Hematopoietic multipotent progenitor cell treated with erythropoietin and hydrocortisone succinate and interleukin-3 and kit ligand, for 4 days (in vitro differentiated cells): ENCODE measurements at regions not wholly inside any gene's neighbourhood (a gene's known extent, or its start where the extent isn't known, plus 50 kb on each side); places are given as distances from the start of the nearest gene placed in this dataset.

Source experiments
- DNase-seq: peaks from one replicate; pipeline ENCODE4 v3.0.0-alpha.2; 2015

GRCh38 chr11:45037434-45038005 lies 86.8 kb upstream of the TP53I11 start:
- no peak for DNase-seq

GRCh38 chr11:45038923-45039322 lies 88.2 kb upstream of the TP53I11 start:
- DNase-seq: no peak

GRCh38 chr11:45041596-45041995 lies 90.9 kb upstream of the TP53I11 start:
- no peak for DNase-seq

GRCh38 chr11:45042560-45042959 lies 91.9 kb upstream of the TP53I11 start:
- DNase-seq: no peak

- DNase-seq: no peak
Measured at GRCh38 chr11:45043755-45044475, 93.2 kb upstream of the TP53I11 start.

GRCh38 chr11:45045683-45046471 lies 95.2 kb upstream of the TP53I11 start:
- DNase-seq: peak; percentile 50

GRCh38 chr11:45048313-45048841 lies 97.7 kb upstream of the TP53I11 start:
- peak; percentile 24 for DNase-seq

GRCh38 chr11:45048870-45049691 lies 97.4 kb upstream of the PRDM11 start:
- peak; percentile 68 for DNase-seq

GRCh38 chr11:45050111-45050510 lies 96.3 kb upstream of the PRDM11 start:
- no peak for DNase-seq

GRCh38 chr11:45051621-45052020 lies 94.8 kb upstream of the PRDM11 start:
- no peak for DNase-seq

- no peak for DNase-seq
Measured at GRCh38 chr11:45052361-45052760, 94.1 kb upstream of the PRDM11 start.

- no peak for DNase-seq
Measured at GRCh38 chr11:45053736-45054446, 92.5 kb upstream of the PRDM11 start.

GRCh38 chr11:45054956-45055355 lies 91.5 kb upstream of the PRDM11 start:
- DNase-seq: no peak

GRCh38 chr11:45056529-45056928 lies 89.9 kb upstream of the PRDM11 start:
- no peak for DNase-seq

- DNase-seq: no peak
Measured at GRCh38 chr11:45057938-45058646, 88.3 kb upstream of the PRDM11 start.

GRCh38 chr11:45058647-45058950 lies 87.8 kb upstream of the PRDM11 start:
- DNase-seq: no peak

GRCh38 chr11:45060707-45061106 lies 85.7 kb upstream of the PRDM11 start:
- no peak for DNase-seq

- DNase-seq: no peak
Measured at GRCh38 chr11:45061641-45062040, 84.8 kb upstream of the PRDM11 start.

- DNase-seq: no peak
Measured at GRCh38 chr11:45062115-45062514, 84.3 kb upstream of the PRDM11 start.

- DNase-seq: no peak
Measured at GRCh38 chr11:45062974-45063635, 83.3 kb upstream of the PRDM11 start.

GRCh38 chr11:45063669-45064068 lies 82.8 kb upstream of the PRDM11 start:
- DNase-seq: no peak
